Cerebellar cortex (tissue), 1 donor: ENCODE measurements at regions not wholly inside any gene's neighbourhood (a gene's known extent, or its start where the extent isn't known, plus 50 kb on each side); places are given as distances from the start of the nearest gene placed in this dataset.

ENCODE experiments used
- DNase-seq: peaks from one replicate; pipeline ENCODE4 v3.0.0-alpha.2; 2015; ENCODE audit warnings: low spot score

DNA sequence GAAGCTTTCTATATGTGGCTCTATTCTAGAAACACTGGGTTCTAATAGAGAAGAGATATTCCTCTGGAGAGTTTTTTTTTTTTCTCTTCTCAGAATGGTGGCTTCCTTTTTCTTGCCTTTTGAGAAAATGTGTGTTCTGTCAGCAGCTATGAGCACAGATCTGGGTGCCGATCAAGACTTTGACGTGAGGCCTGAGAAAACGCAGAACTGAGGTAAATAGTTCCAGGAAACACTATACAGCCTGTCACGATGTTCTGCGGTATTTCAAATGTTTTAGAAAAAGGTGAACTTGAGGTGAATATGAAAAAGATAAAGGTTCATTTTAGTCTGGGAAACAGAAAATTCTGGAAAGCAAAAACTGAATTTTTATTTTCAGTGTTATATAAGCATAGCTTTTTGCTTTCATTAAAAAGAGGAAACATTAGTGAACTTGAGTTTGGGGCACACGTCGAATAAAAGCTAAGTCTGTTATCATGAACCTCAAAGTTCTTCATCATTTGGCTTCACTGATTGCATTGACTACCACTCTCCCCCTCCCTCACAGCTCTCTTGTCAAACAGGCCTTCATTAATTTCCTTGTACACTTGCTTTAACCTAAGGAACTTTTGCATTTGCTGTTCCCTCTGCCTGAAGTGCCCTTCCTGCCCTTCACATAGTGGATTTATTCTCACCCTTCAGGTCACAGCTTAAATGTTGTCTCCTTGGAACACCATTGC lies 265.1 kb downstream of the NFKBIZ start:
- DNase-seq = no peak

DNA sequence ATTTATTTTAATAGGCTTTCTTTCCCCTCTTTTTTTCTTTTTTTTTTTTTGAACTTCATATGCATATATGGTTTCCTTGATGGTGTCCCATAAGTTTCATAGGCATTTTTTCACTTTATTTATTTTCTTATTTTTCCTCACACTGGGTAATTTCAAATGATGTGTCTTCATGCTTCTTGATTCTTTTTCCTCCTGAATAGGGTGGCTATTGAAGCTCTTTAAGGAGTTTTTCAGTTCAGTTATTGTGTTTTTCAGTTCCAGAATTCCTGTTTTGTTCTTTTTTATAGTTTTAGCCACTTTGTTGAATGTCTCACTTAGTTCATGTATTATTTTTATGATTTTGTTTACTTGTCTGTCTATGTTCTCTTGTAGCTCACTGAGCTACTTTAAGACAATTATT lies 273.2 kb downstream of the NFKBIZ start:
- no peak for DNase-seq

DNA sequence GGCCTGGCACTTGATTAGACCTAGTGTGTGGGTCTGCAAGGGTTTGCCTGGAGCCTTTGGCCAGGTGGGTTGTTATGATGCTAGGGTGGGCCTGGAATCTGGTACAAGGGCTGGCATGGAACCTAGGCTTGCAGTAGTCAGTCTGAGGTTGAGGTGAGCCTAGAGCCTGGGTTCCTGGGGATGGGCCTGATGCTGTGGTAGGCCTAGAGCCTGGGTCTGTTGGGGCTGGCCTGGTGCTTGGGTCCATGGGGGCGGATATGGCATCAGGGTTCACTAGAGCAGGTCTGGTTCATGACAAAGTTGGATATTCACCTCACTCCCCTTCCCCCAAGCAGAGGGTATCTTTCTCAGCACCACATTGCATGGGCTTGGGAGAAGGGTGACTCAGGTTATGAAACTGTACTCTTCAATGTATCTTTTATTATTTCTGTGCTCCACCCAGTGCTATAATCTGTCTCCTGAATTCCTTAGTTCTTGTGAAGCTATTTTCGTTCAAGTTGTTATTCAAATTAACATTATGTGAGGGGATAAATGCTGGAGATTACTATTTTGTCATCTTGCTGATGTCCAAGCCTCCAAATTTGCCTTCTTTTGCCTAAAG lies 274.4 kb downstream of the NFKBIZ start:
- no peak for DNase-seq

DNA sequence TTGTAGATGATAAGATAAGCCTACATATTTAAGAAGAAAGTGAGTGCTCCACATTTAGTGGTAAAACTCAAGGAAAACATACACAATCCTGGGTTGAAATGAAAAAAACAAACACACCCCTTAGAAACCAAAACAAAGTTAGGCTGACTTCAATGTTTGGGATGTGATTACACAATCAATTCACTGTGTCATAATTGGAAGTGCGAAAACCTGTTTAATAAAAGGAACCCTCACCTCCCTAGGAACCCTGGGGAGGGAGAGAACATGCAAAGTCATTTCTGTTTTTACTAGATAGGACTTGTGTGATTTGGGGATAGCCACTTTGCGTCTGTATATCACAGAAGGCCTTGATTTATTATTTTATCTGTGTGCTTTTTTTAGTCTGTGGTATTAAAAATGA lies 275.0 kb downstream of the NFKBIZ start:
- DNase-seq = no peak

DNA sequence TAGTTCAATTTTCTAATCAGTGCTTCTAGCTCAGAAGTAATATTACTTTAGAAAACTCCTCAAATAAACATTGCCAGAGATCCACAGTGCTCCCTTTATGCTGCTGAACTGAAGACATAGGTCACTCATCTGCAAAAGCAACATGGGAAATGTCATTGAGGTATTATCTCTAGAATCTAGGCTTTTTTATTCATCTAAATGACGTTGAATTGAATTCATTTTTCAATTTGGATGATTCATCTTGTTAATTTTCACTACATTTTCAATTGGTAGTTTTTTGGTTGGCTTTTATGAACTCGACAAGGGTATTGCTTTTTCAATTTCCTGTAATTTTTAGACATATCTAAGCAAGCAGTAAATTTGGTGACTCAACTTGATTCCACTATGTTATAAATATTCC lies 275.4 kb downstream of the NFKBIZ start:
- no peak for DNase-seq

DNA sequence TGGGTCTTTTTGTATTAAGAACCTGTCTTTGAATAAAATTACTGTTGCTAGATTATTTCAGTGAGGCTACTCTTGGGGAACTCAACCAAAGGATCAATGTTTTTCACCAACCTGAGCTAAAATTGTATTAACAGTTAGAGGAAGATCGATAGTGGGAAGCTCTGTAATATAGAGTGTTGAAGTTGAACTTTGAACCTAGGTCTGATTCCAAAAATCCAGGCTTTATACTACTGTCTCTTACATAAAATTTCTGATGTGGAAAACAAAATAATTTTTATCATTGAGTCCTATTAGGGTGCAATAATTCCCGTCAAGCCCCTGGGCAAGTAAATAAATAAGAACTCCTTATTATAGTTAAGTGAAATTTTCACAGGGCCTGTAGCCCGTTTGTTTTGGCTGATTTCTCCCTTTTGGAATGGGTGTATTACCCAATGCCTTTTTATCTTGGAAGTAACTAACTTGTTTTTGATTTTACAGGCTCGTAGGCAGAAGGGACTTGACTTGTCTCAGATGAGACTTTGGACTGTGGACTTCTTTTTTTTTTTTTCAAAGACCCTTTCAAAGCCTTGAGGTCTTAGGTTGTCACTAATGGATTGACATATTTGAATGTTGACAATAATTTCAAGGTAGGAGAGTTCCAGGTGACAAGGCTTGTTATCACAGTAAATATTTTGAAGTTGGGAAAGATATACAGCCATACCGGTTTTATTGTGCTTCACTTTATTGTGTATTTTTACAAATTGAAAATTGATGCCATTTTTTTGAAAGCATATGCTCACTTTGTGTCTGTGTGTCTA lies 276.1 kb downstream of the NFKBIZ start:
- no peak for DNase-seq

DNA sequence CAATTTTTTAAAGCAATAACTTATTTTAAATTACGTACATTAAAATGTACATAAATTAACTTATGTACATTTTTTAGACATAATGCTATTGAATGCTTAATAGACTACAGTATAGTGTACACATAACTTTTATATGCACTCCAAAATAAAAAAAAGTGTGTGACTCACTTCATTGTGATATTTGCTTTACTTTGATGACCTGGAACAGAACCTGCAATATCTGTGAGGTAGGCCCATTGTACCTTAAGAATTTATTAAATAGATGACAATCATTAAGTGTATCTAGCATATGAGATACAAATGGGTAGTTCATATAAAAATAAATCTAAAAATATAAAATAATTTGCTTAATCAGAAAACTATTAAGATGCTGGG lies 276.7 kb downstream of the NFKBIZ start:
- DNase-seq = no peak

DNA sequence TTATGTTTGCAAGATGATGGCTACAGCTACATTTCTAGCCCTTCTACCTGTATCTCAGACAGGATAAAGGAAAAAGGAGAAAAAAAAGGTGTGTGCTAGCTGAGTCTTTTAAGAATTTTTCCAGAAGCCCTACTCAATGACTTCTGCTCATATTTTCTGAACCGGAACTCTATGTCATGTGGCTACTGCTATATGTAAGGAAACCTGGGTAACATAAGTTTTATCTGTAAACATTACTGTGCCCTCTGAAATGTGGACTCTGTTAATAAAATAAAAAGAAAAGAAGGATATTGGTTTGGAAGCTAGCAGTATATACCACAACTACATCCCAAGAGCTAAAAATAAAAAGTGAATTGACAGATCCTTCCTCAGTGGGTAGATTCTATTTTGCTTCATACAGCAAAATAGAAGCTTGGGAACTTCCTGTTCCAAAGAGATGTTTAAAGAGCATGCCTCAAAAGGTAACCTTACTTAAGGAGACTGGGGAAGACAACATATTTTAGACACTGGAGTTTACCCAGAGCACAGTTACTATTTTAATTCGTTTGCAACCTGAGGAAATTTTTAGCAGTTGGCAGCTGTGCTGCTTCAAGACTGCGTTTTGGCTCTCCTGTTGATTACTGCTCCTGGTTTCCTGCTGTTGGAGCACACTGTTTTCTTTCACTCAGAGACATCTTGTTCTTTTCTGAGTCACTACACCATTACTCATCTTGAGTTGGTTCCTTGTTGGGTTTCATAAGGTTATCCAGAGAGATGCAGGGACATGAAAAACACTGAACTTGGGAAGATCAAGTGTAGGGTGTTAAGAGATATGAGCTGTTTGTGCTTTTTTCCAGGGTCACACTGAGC lies 280.7 kb downstream of the NFKBIZ start:
- no peak for DNase-seq

DNA sequence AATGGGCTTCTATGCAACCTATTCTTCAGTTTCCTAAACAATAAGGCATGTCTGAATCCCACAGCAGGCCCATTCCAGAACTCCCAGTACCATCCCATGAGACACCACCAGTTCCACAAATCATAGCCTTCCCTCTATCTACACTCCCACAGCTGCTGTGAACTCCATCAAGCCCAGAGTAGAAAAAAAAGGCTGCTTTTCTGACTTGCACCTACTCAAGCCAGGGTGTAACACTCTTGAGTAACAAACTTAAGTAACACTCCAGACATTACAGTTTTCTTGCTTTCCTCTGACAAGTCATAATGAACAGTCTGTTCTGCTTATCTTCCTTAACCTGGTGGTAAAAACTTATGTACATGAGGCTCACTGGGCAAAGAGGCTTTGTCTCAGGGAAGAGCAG lies 283.1 kb downstream of the NFKBIZ start:
- DNase-seq = no peak

DNA sequence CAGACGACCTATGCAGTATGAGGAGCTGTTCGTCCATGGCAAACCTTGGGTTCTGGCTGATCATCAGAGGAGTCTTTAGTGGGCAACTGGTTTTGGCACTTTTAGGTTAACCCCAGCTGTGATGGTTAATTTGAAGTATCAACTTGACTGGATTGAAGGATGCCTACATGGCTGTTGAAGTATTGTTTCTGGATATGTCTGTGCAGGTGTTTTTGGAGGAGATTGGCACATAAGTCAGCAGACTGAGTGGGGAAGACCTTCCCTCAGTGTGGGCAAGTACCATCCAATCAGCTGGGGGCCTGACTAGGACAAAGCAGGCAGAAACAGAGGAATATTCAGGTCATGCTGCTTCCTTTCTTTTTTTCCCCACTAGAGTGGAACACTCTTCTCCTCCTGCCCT lies 284.1 kb downstream of the NFKBIZ start:
- DNase-seq = no peak

DNA sequence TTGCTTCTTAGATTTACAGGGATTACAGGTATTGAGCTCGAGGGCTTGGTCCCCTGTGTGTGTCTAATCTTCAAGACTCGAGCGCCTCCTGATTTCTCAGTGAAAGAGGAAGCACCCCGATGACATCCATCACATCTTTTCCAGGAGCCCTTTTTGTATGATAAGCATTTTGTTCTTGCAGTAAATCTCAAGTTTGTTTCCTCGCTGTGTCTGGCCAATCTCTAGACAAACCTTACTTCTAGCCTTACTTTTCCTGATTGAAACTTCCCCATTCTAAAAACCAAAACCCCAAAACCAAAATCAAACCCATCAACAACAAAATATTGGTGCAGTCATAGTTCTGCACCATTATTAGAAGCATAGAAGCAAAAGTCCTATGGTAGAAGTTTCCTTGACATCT lies 286.0 kb downstream of the NFKBIZ start:
- DNase-seq = no peak

DNA sequence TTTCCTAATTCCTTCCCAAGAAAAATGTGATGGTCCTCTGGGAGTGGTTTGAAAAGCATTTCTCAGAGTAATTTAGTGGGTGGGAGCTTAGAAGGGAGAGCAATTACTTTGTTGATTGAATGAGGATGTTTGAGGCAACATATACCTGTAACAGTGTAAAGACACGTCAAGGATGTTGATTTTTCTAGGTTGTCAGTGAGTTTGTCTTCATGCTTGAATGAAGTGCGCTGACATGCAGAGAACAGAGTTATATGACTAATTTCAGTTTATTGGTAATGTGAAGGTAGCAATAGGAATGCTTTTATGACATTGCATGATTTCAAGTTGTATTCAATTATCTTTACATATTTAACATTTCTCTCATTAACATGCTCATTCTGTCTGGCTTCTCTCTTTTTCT lies 286.9 kb downstream of the NFKBIZ start:
- no peak for DNase-seq

DNA sequence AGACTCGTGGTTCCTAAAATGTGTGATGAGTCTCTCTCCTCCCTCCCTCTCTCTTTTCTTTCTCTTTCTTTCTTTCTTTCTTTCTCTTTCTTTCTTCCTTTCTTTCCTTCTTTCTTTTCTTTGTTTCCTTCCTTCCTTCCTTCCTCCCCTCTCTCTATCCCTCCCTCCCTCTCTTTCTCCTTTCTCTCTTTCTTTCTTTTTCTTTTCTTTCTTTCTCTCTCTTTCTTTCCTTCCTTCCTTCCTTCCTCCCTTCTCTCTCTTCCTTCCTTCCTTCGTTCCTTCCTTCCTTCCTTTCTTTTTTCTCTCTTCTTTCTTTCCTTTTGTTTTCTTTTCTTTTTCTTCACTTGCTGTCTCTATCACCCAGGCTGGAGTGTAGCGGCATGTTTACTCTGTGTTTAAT lies 290.8 kb downstream of the NFKBIZ start:
- DNase-seq = no peak

DNA sequence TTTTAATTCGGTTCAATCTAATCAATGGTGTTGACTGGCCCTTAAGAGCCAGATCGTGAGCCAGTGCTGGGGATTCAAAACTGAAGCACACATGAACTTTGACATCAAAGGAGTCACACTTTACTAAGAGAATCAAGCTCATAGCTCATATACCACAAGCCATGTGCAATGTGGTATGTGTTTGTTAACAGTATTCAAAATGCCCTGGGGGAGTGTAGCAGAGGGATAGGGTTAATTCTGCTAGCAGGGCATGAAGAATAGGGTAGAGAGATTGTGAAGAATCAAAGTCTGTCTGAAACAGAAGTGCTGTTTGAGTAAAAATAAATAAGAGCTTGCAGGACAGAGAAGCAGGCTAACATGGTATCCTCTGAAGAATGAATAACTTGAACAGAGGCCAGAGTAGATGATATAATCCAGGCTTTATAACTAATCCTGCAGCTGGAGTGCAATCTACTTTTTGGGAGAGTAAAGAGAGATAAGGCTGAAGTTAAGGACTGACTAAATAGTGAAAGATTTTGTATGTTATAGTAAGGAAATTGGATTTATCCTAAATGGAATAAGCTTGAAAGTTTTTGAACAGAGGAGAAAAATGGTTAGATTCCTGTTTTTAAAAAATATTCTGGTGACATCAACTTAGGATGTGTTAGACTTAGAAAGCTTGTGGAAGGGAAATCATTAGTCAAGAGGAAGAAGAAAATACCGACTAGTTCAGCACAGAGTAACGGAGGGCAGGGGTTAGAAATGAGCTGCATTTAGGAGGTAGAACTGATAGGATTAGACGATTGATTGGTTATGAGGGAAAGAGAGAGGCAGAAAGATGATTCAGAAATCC lies 292.0 kb downstream of the NFKBIZ start:
- DNase-seq = no peak

DNA sequence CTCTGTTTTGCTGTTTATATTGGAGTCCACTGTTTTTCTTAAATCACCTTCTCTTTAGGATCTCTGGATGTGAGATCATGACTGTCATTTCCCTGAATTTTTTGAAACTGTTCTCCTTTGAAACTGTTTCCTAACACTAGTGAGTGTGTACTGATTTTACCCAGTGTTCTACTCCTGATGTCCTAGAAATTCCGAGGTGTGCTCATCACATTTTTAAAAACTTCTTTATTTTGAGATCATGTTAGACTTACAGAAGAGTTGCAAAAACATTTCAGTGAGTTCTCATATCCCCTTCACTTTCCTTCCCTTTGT lies 292.6 kb downstream of the NFKBIZ start:
- no peak for DNase-seq

DNA sequence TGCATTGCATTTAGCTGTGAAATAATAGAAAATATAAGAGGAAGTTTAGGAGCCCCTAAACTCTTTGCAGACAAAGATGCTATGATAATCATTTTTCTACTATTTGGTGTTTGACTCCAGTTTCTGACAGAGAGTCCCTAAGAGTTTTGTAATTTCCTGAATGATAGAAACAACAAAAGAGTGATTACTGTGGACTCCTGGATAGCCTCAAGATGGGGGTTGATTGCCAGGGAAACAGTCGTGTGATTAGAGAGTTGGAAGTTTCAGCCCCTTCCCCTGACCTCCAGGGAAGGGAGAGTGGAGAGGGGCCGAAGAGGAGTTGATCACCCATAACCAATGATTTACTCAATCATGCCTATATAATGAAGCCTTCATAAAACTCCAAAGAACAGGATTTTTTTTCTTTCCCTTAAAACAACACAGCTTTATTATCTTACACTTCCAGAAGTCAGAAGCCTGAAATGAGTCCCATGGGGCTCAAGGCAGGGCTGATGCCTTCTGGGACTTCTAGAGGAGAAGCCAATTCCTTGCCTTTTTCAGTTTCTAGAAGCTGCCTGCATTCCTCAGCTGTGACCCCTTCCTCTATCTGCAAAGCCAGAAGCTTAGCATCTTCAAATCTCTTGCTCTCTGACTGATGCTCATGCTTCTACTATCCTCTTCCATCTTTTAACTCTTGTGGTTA lies 292.3 kb upstream of the ZPLD1 start:
- DNase-seq = no peak

DNA sequence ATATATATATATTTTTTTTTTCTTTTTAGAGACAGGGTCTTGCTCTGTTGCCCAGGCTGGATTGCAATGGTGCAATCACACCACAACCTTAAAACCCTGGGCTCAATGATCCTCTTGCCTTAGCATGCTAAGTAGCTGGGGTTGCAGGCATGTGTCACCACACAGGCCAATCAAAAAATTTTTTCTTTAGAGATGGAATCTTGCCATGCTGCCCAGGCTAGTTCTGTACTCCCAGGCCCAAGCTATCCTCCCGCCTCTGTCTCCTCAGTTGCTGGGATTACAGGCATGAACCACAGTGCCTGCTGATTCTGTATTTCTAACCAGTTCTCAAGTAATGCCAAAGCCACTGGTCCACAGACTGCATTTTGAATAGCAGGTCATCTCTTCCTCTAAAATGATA lies 291.3 kb upstream of the ZPLD1 start:
- DNase-seq = no peak

DNA sequence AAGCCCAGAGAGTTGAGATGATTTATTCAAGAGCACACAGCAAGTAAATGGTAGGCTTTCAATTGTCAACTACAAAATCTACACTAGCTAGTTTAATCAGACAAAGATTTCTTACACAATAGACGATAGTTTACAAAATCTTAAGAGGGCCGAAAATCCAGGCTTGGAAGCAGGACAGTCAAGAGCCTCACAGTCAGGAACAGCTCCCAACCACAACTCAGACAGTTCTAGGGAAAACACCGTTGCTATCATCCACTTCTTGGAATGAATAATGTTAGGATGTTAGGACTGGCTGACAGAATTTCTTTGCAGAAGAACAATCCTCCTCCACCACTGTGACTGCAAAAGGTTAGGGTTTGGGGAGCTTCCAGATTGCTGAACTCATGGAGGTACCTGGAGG lies 290.8 kb upstream of the ZPLD1 start:
- no peak for DNase-seq

DNA sequence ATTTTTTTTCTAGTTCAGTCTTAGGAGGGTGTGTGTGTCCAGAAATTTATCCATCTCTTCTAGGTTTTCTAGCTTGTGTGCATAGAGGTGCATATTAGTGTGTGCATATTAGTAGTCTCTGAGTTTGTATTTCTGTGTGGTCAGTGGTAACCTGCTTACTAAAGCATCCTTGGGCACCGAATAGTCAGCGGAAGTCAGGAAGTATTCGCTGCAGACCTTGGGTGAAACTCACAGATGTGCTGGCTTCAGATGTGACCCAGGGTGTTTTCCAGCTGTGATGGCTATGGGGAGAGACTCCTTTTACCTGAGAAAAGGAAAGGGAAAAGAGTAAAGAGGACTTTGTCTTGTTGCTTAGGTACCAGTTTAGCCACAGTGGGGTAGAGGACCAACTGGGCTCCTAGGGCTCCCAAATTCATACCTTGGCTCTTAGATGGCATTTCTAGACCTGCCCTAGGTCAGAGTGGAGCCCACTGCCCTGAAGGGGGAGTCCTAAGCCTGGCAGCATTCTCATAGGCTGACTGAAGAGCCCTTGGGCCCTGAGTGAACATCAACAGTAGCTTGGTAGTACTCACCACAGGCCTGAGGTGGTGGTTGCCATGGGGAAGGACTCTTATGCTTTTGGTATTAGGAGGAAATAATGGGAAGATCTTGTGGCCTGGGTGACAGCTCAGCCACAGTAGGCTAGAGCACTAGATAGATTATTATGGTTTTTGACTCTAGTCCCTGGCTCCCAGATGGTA lies 286.0 kb upstream of the ZPLD1 start:
- DNase-seq = no peak

DNA sequence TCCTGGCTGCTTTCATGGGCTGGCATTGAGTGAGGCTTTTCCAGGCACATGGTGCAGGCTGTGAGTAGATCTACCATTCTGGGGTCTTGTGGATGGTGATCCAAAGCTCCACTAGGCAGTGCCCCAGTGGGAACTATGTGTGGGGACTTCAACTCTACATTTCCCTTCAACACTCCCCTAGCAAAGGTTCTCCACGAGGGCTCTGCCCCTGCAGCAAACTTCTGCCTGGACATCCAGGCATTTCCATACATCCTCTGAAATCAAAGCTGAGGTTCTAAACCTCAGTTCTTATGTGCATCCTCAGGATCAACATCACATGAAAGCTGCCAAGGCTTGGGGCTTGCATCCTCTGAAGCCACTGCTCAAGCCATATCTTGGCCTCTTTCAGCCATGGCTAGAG lies 282.9 kb upstream of the ZPLD1 start:
- DNase-seq = no peak

DNA sequence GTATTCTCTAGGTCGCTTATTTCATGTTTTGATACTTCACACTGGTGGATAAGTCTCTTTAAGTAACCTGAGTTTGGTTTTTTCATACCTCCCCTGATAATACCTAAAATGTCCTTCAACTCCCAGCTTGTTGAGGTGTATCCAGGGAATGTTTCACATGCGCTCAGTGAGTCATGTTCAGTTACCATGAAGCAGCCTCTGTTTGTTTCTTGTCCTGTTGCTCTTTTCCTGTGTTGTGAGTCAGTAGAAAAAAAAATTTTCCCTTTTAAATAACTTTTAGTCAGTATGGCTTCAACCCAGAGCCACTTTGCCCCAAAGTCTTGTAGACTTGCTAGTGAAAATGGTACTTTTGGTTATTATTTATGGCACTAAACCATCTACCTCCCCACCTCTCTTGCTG lies 278.4 kb upstream of the ZPLD1 start:
- DNase-seq = no peak
